Astrocyte of the cerebellum (primary cell): ENCODE measurements at regions not wholly inside any gene's neighbourhood (a gene's known extent, or its start where the extent isn't known, plus 50 kb on each side); places are given as distances from the start of the nearest gene placed in this dataset.

Experiments used
- DNase-seq: peaks from one replicate; pipeline ENCODE4 v3.0.0-alpha.2; 2011; ENCODE audit warnings: low read depth
- H3K4me3 ChIP-seq: 2 replicates; pipeline ENCODE4 v1.5.1; 2011; ENCODE audit warnings: mild to moderate bottlenecking, low read depth, low read length, moderate library complexity
- CTCF ChIP-seq: IDR thresholded peaks from 2 replicates; pipeline ENCODE4 v1.5.1; 2012; ENCODE audit warnings: low read length, low read depth, moderate library complexity, mild to moderate bottlenecking; ENCODE audit errors: missing control alignments
- in situ Hi-C: cut with HindIII; loops from 2 replicates; pipeline ENCODE4 v1.10.0; 2017; ENCODE audit warnings: low sequenced_read_pairs

- in situ Hi-C loops = no loop called here
- DNase-seq = no peak
- H3K4me3 ChIP-seq = no peak overlapping the region
- no peak for TF ChIP-seq CTCF
These were observed 50.1 kb upstream of the JPH3 start for GRCh38 chr16:87552072-87552718.

GRCh38 chr16:87551487-87551886 is 50.8 kb upstream of the JPH3 start:
- in situ Hi-C loops = no loop called here
- DNase-seq = no peak

GRCh38 chr16:87550495-87550961 is 51.8 kb upstream of the JPH3 start:
- TF ChIP-seq CTCF = peak; percentile 87
- no peak for DNase-seq
- in situ Hi-C loops = no loop called here
- H3K4me3 ChIP-seq = no peak overlapping the region

More at GRCh38 chr16:87551487-87551886, 50.8 kb upstream of the JPH3 start:
- H3K4me3 ChIP-seq = no peak overlapping the region
- TF ChIP-seq CTCF = no peak

- no peak for TF ChIP-seq CTCF
- H3K4me3 ChIP-seq = no peak overlapping the region
- DNase-seq = no peak
- in situ Hi-C loops = no loop called here
These were observed 52.4 kb upstream of the JPH3 start for GRCh38 chr16:87549627-87550494.

- in situ Hi-C loops = no loop called here
- no peak for DNase-seq
- H3K4me3 ChIP-seq = no peak overlapping the region
- no peak for TF ChIP-seq CTCF
These were observed 54.3 kb upstream of the JPH3 start for GRCh38 chr16:87548046-87548445.

GRCh38 chr16:87543436-87544191 is 50.8 kb upstream of the ZCCHC14 start:
- TF ChIP-seq CTCF = no peak
- in situ Hi-C loops = no loop called here
- DNase-seq = no peak
- no peak overlapping the region for H3K4me3 ChIP-seq
